HG02678 (cell line): ENCODE measurements at regions not wholly inside any gene's neighbourhood (a gene's known extent, or its start where the extent isn't known, plus 50 kb on each side); places are given as distances from the start of the nearest gene placed in this dataset.

Experiments
- ATAC-seq: cut with Tn5 transposase; IDR thresholded peaks from one replicate; pipeline ENCODE4 v1.9.1; 2021; ENCODE audit warnings: mild to moderate bottlenecking, moderate library complexity; ENCODE audit not compliant: unreplicated experiment

DNA sequence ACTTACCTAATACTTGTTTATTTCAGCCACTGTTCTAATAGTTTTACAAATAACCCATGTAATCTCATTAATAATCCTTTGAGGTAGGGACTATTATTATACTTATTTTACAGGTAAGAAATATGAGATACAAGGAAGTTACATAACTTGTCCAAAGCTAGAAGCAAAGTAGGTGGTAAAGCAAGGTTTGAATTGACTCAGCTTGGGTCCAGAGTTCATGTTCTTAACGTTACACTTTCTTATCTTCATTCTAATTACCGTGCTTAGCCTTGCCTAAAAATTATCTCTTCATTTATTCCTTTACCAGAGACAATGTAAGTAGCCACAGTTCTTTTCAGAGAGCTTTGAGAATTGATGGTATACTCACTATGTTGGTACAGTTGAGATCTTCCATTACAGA, 743.6 kb downstream of the KCNJ3 start:
- ATAC-seq: no peak

DNA sequence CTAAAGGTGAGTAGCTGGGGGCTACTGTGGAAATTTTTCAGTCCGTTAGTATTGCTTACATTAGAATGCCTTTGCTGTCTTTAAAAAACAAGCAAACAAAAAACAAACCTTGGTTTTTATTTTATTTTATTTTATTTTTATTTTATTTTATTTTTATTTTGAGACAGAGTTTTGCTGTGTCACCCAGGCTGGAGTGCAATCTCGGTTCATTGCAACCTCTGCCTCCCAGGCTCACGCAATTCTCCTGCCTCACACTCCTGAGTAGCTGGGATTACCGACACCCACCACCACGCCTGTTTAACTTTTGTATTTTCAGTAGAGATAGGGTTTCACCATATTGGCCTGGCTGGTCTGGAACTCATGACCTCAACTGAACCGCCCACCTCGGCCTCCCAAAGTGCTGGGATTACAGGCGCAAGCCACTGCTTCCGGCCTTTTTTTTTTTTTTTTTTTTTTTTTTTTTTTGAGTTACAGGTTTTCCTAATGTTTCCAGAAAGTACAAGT, 732.6 kb downstream of the KCNJ3 start:
- no peak for ATAC-seq

DNA sequence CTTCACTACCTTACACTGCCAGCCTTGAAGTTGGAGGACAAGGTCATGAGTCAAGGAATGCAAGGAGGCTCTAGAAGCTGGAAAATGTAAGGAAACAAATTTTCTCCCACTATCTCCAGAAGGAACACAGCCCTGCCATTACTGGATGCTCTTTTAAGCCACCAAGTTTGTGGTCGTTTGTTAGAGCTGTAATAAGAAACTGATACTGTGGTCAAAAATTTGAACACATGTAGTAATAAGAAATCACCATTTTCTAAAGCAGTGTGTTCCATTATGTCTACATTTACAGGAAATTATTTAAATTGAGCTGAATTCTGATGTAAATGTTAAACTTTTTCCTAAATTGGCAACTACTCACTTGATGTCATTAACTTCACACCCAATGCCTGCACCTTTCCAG, 729.0 kb downstream of the KCNJ3 start:
- ATAC-seq: no peak

DNA sequence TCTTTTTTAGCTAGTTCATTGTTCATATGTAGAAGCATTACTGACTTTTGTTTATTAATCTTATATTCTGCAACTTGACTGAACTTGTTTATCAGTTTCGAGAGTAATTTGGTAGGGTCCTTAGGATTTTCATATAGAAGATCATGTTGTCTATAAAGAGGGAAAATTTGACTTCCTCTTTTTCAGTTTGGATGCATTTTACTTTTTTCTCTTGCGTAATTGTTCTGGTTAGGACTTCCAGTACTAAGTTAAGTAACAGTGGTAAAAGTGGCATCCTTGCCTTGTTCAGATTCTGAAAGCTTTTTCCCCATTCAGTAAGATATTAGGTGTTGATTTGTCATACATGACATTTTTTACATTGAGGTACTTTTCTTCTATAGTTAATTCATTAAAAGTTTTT, 726.0 kb downstream of the KCNJ3 start:
- no peak for ATAC-seq

DNA sequence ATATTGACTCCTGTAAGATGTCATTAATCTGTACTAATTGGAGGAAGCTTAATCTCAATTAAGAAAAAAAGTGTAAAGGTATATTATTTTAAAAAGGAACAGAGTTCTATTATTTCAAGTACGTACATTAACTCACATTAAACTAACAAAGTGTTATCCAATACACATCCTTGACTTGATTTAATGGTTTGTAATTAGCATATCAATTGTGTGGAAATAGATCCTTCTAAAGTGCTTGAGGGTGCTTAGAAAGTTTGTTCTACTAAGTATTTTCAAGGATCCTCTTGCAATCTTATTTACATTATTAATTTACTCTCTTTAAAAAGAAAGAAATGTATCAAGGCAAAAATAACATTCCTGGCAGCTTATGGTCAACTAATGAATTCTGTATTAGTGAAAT, 720.3 kb downstream of the KCNJ3 start:
- no peak for ATAC-seq

DNA sequence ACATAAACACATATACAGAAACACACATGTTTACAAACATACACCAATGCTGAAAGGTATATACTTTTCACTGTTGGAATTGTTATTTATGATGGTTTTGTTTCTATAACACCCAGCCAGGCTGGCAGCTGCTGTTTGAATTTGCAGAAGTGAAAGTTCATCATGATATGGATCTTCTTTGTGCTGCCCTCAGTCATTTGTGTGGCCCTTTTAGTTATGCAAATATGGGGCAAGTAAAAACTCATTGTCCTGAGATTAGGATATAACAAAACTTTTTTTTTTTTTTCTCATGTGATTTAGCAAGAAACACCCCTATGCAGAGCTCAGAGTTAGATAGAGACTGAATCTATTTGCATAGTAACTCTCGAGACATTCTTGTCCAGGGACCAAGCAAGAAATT, 714.1 kb downstream of the KCNJ3 start:
- peak; percentile 93 for ATAC-seq

DNA sequence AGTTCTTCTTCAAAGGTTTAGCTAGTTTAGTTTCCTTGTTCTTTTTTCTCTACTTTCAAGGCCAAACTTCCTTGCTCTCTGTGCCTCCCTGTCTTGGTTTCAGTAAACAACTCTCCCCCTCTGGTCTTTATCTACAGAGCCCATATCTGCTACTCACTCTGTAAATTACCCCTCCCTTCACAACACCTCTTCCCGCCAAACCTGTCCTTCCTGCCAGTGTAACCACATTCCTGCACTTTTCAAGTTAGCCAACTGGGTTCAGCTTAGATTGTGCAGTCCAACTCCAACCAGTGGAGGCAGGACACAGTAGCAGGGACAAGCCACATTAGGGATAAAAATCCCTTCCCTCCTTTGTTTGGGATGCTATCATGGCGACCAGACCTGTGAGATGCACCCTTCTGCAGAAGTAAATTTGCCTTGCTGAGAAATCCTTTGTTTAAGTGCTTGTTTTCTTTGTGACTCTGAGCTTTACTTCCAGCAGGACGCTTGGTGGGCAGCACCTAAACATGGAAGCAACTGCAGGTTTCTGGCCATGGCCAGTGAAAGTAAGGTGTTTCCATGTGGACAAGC, 706.0 kb downstream of the KCNJ3 start:
- ATAC-seq: no peak

DNA sequence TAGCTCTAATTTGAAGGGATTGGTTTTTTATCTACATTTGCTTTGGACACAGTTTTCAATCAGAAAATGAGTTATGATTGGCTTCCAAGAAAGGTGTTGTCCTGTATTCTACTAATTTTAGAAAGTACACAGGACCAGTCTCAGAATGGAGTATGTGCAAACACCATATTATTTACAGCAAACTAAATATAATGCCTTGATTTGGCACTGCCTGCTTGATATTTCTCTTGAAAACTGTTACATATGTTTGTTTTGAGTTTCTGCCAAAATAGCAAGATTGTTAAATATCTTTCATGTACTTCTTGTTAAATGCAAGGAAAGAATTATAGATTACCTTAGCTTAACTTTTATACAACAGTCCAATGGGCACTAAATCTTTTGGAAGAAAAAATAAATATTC, 694.9 kb downstream of the KCNJ3 start:
- ATAC-seq: no peak

DNA sequence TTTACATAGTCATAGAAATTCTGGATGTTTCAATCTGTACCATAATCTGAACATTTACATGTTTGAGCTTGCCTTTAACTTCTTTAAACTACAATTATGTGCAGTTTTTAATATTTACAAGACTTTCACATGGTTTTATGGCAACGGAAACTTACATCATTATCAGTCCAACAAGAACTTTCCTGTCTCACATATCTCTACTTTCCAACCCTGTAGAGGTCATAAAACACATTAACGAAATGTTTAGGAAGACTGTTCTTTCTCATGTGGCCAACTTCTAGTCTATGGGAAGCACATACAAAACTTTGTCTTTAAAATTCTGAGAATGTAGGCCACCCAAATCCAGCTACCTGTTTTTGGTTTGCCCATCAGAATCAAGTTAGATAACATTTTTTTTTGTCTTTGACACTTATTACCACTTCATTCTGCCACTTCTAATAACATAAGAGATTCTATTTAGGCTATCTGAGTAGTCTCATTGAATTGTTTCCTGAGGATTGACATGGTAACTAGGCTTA, 693.2 kb downstream of the KCNJ3 start:
- ATAC-seq: no peak

DNA sequence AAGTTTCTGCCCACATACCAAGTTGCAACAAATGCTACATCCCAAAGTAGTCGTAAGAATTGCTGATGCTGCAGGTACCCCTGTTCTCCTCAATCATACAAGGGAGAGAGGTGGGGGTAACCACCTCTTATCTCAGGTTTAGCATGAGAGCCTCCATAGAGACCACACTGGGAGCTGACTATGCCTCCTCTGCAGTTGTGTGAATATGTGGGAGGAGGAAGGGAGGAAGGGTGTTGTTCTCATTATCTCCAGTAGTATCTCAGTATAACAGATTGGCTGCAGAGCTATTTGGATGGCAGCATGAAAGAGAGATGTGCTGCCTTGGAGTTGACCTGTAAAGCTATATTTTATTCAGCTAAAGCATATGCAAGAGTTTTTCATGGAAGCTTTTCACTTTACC, 690.7 kb downstream of the KCNJ3 start:
- ATAC-seq: no peak

DNA sequence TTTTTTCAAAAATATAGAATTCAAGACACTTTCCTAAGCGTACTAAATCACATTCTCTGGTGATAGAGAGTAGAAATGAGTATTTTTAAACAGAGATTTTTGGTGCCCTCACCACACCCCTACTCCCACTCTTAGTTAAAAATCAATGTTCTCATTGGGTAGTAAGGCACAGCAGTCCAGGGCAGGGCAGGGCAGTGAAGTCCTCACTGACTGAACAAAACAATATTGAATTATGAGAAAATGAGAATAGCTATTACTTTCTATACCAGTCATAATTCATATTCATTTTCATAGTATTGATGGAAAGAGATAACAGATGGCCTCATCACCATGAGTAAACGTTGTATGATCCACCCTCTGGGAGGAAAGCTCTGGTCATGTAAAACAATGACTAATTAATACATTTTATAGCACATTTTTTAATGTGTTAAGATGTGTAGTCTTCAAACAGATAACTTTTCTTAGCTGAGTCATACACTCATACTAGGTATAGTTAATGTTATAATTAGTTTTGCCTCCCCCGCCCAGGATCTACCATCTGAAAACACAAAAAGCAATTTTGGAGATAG, 686.1 kb downstream of the KCNJ3 start:
- ATAC-seq: no peak

DNA sequence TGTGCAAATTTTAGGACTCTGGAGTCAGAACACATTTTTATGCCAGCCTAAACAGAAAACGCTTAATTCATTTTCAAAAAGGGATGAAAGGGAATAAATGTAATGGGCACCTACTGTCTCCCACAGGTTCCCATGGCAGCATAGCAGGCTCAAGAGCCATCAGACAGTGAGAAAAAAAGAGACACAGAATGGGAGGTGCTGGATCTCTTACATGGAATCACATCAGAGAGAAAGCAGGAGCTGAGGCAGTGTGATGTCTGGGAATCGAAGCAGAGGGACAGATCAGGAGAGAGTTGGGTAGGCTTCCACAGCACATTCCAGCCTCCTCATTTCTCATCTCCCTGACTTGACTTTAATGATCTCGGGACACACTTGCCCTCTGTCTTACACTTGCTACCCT, 684.3 kb downstream of the KCNJ3 start:
- no peak for ATAC-seq

DNA sequence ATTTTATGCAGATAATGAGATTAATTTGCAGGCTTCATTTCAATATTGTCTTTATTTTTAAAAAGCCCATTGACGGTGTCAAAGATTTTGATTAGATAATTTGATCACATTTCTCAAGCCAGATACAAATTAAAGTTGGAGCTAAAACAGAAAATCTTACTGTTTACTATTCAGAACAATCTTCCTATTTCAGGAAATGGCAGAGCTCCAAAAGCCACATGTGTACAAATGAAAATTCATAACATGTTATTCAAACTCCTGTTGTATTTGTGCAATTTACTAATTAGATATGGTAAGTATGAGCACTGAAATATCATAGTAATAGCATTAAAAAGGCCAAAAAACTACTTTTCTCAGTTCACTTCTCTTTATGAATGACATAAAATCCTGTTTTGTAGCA, 682.9 kb downstream of the KCNJ3 start:
- no peak for ATAC-seq

DNA sequence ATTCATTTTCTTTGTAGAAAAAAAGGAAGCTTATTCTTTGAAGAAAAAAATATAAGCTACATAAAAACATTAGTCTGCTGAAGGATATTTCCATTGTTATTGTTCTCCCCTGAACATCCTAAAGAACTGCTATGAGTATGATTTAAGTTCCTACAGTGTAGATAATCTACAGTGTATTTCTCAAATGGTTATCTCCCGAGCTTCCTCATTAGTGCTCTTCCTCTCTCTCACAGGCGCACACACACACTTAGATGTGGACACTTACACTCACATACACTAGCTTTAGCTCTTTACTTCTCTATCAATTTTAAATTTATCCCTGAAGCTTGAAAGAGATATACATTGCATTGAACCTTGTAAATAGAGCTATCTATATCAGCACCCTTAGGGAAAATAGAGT, 681.0 kb downstream of the KCNJ3 start:
- ATAC-seq: no peak

DNA sequence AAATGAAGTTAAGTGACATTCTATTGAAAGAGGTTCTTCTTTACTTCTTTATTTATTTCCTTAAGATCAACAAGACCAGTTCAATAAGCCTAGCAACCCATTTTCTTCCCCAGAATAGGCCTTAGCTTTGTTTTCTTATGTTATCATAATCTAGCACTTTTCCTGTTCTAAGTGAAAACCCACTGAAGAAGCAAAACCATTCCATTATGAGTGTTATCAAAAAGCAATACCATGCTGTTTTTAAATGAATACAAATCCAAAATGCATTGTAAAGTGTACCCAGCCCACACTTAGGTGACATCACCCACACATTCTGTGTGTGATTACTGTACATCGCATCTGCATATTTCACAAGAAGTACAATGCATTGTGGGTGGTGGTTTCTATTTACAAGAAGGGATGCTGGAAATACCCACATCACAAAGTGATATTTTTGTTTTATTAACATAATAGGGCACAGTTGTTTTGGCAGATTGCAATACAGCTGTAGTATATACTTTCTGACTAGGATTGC, 679.5 kb downstream of the KCNJ3 start:
- no peak for ATAC-seq

DNA sequence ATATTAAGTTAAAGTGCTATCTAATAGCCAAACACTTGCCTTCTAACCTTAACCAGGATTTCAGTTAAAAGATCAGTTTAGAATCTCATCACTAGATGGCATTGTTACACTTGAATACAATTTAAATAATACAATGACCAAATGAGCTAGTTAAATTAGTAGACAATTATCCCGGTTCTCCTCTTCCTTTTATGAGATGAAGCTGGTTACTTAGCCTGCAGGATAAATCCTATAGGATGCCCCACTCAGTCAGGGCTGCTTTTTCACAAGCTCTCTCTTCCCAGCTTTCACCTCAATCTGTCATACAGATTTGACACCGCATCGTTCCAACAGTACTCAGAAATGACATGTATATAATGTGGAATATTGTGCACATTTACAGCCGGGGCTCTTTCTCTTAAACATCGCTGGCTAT, 678.8 kb downstream of the KCNJ3 start:
- no peak for ATAC-seq

DNA sequence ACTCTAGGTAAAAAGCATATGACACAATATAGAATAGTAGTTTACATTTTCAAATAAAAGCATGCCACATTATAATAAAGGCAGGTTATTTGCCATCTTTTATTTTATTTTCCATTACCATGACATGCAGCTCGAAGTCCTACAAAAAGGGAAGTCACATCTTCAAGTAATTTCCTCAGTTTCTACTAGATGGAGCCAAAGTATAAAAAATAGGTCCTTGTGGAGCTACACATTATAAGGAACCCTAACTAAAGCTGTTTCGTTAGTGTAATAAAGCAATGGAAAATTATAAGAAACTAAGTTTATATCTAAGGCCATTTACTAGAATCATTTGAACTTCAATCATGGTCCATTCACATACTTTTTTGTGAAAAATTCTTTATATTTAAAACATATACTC, 674.5 kb downstream of the KCNJ3 start:
- ATAC-seq: no peak

DNA sequence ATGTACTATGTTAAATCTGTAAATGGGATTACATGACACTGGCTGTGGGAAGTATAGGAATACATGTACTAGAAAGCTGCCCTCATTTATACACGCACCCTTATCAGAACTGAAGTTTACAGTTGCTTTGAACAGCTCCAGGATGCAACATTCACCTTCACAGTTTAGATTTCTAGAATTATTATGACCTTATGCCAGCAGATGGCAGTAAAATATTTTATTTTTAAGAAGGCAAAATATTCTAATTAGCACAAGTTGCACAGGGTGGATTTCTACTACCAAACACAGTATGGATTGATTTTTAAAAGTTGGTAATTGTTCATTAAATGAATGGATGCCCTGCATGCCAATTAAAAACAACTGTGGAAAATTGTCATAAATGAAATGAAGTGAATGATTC, 670.4 kb downstream of the KCNJ3 start:
- no peak for ATAC-seq

DNA sequence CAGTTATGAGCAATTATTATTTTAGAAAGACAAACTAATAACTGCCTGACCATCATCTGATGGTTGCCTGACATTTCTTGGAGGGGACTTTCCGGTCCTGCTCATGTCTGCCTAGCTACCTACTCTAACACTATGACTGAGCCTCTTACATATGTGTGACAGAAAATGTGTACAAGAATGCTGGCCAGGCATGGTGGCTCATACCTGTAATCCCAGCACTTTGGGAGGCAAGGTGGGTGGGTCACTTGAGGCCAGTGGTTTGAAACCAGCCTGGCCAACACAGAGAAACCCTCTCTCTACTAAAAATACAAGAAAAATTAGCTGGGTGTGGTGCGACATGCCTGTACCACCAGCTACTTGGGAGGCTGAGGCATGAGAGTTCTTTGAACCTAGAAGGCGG, 666.3 kb downstream of the KCNJ3 start:
- ATAC-seq: no peak

DNA sequence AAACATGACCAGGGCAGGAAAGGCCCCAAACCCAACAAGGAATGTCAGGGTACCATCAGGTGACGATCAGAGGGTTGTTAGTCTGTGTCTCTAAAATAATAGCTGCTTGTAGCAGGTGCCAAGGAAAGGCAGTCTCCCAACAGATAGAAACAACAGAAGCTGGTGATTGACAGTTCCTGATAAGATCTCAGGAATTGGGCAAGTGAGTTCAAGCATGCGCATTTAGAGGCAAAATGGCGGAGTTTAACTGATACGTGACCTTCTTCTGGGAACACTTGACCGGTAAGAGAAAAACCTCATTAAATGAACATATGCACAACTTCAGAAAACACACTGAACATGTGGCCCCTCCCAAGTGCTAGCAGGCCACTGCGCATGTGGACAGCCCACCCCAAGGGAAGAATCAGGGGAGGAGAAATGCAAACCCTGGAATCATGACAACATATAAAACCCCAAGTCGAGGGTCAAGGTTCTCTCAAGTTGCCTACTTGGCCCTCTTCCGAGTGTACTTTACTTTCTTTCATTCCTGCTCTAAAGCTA, 664.9 kb downstream of the KCNJ3 start:
- no peak for ATAC-seq

DNA sequence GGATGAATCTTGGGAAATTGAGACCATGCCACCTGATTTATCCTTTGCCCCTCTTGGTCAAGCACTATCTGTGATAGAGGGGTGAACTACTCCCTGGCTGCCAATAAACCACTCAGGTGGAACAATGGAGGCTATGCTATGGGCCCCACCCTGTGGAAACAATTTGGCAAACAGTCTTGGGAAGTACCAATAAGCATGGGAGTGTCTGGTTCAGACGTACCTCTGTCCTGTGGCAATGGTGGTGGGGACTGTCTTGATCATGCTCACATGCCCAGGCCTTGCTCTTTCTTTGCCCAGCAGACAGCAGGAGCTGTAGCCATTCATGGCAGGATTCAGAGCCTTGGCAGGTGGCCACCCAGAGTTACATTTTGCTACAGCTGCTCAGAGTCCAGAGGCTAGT, 658.7 kb downstream of the KCNJ3 start:
- ATAC-seq: no peak

DNA sequence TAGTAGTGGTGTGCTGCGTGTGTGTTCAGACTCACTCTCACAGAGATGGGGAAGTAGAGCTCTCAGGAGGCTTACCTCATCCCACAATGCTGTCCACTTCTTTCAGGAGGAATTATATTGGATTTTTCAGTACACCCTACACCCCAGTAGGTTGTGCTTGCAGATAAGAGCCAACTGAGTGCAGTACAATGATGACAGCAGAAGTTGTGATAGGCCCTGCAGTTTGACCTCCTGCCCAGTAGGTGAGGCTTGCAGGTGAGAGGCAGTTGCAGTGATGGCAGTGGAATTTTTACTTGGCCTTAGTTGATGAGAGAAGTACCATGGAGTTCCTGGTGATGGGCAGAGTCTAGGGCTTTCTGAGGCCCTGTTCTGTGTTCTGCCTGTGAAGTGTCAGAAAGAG, 657.8 kb downstream of the KCNJ3 start:
- ATAC-seq: no peak
